ENCODE measurements at regions not wholly inside any gene's neighbourhood (a gene's known extent, or its start where the extent isn't known, plus 50 kb on each side); places are given as distances from the start of the nearest gene placed in this dataset.

DNA sequence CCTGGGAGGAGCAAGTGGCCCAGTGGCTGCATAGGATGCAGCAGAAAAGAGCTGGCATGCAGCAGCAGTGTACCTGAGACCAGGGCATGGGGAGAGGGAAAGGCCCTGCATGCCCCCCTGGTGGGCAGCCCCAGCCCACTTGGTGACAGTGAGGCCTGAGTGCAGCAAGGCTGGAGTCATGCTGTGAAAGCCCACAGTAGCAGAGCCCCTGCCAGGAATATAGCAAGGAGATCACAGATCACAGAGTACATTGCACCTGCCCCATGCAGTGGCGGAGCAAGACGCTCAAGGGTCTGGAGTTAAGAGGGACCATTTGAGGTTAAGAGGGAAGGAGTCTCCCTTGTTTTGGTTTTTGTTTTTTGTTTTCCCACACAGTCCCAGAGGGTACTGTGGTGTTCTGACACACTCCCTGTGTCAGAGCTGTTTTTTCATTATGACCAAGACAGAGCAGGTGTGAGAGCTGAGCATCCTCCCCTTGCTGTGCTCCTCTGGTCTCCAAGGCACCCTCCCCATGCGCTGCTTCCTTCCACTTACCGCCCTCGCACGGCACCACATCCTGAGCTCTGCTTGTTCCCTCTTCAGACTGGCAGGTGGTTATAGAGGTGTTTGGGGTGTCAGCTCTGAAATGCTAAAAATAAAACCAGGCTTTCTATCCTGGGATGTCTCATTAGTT is 85.0 kb upstream of the UBL3 start:
- Histone ChIP-seq H3K4me3 (peak overlapping the region in 1 of 4 donors; percentile 12), H3K27me3 (no peaks in the 10 kb centered on the region), H3K27ac (peak overlapping the region in 1 of 4 donors; percentile 41), H3K9me3 (no peaks in the 10 kb centered on the region), H3K4me1 (peaks cover 0 to 7% (median 0%) of the 10 kb centered on the region in 4 donors), H3K36me3 (no peaks in the 10 kb centered on the region)
- peak; percentile 51 for DNase-seq
- WGBS, 2 donors (ENCODE audit: low coverage in 1 of 2), result 75 to 76% methylated on average over 4 to 6 of the region's 6 CpGs
- in situ Hi-C loops (cut with MboI; ENCODE audit: low pct_ligation_motif_present in 1 of 4, low pct_unique_long_range_greater_than_20kb in 1 of 4, low sequenced_read_pairs in 3 of 4), result no loop called here
- TF ChIP-seq EP300 (IDR thresholded peaks at IDR 0.05; ENCODE audit: low read depth) (no peak), POLR2AphosphoS5 (IDR thresholded peaks at IDR 0.05) (no peak), POLR2A (IDR thresholded peaks at IDR 0.05) (no peak), CTCF (IDR thresholded peaks at IDR 0.05) (no peak)
- intact Hi-C loops (cut with DNase I; ENCODE audit: low total_unique reads), result no loop called here

- Histone ChIP-seq H3K27me3 (no peaks in the 10 kb centered on the region), H3K9me3 (no peaks in the 10 kb centered on the region), H3K4me3 (no peak overlapping the region), H3K36me3 (no peaks in the 10 kb centered on the region), H3K4me1 (peaks cover 0 to 7% (median 0%) of the 10 kb centered on the region in 4 donors), H3K27ac (no peak overlapping the region)
- TF ChIP-seq POLR2A (IDR thresholded peaks at IDR 0.05) (no peak), EP300 (IDR thresholded peaks at IDR 0.05; ENCODE audit: low read depth) (no peak), CTCF (IDR thresholded peaks at IDR 0.05) (no peak), POLR2AphosphoS5 (IDR thresholded peaks at IDR 0.05) (no peak)
- 59% methylated on average over 7 of the region's 7 CpGs; no CpG with 5 or more reads in 1 of the 2 donors for WGBS, 2 donors (ENCODE audit: low coverage in 1 of 2)
- no peak for DNase-seq
- in situ Hi-C loops (cut with MboI; ENCODE audit: low pct_ligation_motif_present in 1 of 4, low pct_unique_long_range_greater_than_20kb in 1 of 4, low sequenced_read_pairs in 3 of 4) (no loop called here), intact Hi-C loops (cut with DNase I; ENCODE audit: low total_unique reads) (no loop called here)
These were observed 84.3 kb upstream of the UBL3 start for GRCh38 chr13:29934531-29935308.

- Histone ChIP-seq H3K4me1 (peaks cover 0 to 7% (median 0%) of the 10 kb centered on the region in 4 donors), H3K9me3 (no peaks in the 10 kb centered on the region), H3K36me3 (no peaks in the 10 kb centered on the region), H3K27ac (no peak overlapping the region), H3K27me3 (no peaks in the 10 kb centered on the region), H3K4me3 (no peak overlapping the region)
- in situ Hi-C loops (cut with MboI; ENCODE audit: low pct_ligation_motif_present in 1 of 4, low pct_unique_long_range_greater_than_20kb in 1 of 4, low sequenced_read_pairs in 3 of 4), result no loop called here
- intact Hi-C loops (cut with DNase I; ENCODE audit: low total_unique reads), result no loop called here
- 95 to 96% methylated on average over 6 of the region's 6 CpGs for WGBS, 2 donors (ENCODE audit: low coverage in 1 of 2)
- TF ChIP-seq POLR2AphosphoS5 (IDR thresholded peaks at IDR 0.05), result no peak
- no peak for TF ChIP-seq EP300 (IDR thresholded peaks at IDR 0.05; ENCODE audit: low read depth)
- no peak for TF ChIP-seq POLR2A (IDR thresholded peaks at IDR 0.05)
- TF ChIP-seq CTCF (IDR thresholded peaks at IDR 0.05), result no peak
- DNase-seq, result no peak
These were observed 83.0 kb upstream of the UBL3 start for GRCh38 chr13:29933401-29933800.

DNA sequence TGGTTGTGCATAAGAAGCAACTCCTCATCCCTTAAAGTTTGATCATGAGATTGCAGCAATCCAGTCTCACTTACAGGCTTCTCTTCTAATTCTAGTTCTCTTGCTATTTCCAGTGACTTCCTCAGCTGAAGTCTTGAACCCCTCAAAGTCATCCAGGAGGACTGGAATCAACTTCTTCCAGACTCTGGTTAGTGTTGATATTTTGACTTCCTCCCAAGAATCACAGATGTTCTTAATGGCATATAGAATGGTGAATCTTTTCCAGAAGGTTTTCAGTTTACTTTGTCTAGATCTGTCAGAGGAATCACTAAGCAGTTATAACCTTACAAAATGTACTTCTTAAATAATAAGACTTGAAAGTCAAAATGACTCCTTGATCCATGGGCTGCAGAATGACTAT is 81.3 kb upstream of the UBL3 start:
- H3K9me3 ChIP-seq, result no peaks in the 10 kb centered on the region
- in situ Hi-C loops (cut with MboI; ENCODE audit: low pct_ligation_motif_present in 1 of 4, low pct_unique_long_range_greater_than_20kb in 1 of 4, low sequenced_read_pairs in 3 of 4) (no loop called here), intact Hi-C loops (cut with DNase I; ENCODE audit: low total_unique reads) (no loop called here)
- DNase-seq, result no peak
- no peaks in the 10 kb centered on the region for H3K36me3 ChIP-seq
- no peak for TF ChIP-seq POLR2A (IDR thresholded peaks at IDR 0.05)
- H3K4me1 ChIP-seq, result peaks cover 0 to 7% (median 0%) of the 10 kb centered on the region in 4 donors
- no peaks in the 10 kb centered on the region for H3K27me3 ChIP-seq
- no peak overlapping the region for H3K4me3 ChIP-seq
- H3K27ac ChIP-seq, result no peak overlapping the region

Data from transverse colon (tissue), 4 donors.